IPS-20b (cell line): ENCODE measurements at regions not wholly inside any gene's neighbourhood (a gene's known extent, or its start where the extent isn't known, plus 50 kb on each side); places are given as distances from the start of the nearest gene placed in this dataset.

Source experiments
- H3K27ac ChIP-seq: one replicate; pipeline ENCODE4 v1.5.1; 2013; ENCODE audit warnings: low read length
- H3K27me3 ChIP-seq: 2 replicates; pipeline ENCODE4 v1.6.1; 2013; ENCODE audit warnings: mild to moderate bottlenecking, low read length, inconsistent platforms; ENCODE audit not compliant: insufficient read depth
- H3K36me3 ChIP-seq: 2 replicates; pipeline ENCODE4 v1.6.1; 2013; ENCODE audit warnings: low read depth, mild to moderate bottlenecking, inconsistent platforms, low read length, moderate library complexity; ENCODE audit not compliant: insufficient read depth
- H3K4me1 ChIP-seq: 2 replicates; pipeline ENCODE4 v1.6.1; 2013; ENCODE audit warnings: mild to moderate bottlenecking, control low read depth, inconsistent platforms, low read length, moderate library complexity; ENCODE audit not compliant: insufficient read depth
- H3K4me3 ChIP-seq: 2 replicates; pipeline ENCODE4 v1.5.1; 2013; ENCODE audit warnings: mild to moderate bottlenecking, low read length, inconsistent platforms
- H3K9ac ChIP-seq: 2 replicates; pipeline ENCODE4 v1.6.1; 2013; ENCODE audit warnings: low read depth, mild to moderate bottlenecking, inconsistent platforms, low read length, moderate library complexity
- H3K9me3 ChIP-seq: 2 replicates; pipeline ENCODE4 v1.6.1; 2013; ENCODE audit warnings: mild to moderate bottlenecking, low read depth, low read length, inconsistent platforms; ENCODE audit not compliant: insufficient read depth

DNA sequence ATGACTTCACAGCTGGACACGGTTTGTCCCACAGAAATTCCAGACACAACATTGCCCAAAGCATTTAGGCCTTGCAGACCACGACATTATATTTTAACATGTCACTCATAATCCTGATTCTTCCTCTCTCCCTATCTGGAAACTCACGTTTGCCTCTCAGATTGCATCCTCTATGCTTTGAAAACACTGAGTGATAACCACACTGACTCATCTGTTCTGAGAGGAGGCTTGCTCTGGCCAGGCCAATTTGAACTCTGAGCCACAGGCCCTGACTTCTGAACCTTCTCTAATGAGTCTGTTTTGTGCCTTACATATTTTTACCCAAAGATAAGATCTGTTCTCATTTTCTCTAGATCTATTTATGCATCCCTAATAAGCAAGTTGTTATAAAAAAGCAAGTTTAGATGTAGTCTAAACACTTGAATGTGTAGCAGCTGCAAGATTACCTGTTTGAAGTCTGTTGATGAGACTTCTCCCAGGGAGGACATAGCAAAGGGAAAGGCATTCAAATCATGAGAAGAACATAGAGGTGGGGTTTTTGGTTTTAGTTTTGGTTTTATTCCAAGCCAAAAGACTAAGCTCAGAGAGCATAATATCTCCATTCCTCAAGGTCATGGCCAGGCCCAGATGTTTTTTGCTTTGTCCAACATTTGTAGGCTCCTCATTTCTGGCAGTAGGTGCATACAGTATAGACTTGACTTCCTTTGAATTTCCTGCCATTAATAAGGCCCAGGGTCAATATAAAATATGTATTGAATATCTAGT lies 234.4 kb upstream of the LRTM1 start:
- Histone ChIP-seq H3K9me3 (no peaks in the 10 kb centered on the region), H3K9ac (no peak overlapping the region), H3K4me3 (no peak overlapping the region), H3K4me1 (no peaks in the 10 kb centered on the region), H3K36me3 (no peaks in the 10 kb centered on the region), H3K27me3 (no peaks in the 10 kb centered on the region), H3K27ac (no peak overlapping the region)

DNA sequence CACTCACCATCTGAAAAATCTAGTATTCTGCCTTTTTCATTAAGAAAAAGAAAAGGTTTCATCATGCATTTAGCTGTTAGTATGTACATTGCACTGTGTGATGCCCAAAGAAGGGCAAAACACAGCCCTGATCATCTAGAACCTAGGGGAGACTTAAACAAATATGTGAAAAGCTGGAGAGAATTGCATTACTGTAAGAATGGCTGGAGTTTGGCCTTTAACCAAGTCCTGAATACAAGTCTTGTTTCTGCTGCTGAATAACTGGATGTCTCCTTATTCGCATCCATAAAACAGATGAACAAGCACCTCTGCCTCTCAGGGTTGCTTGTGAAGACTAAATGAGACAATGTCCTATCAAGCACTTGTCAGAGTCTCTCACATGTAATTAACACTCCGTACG lies 233.4 kb upstream of the LRTM1 start:
- Histone ChIP-seq H3K4me1 (no peaks in the 10 kb centered on the region), H3K27me3 (no peaks in the 10 kb centered on the region), H3K27ac (no peak overlapping the region), H3K9ac (no peak overlapping the region), H3K36me3 (no peaks in the 10 kb centered on the region), H3K9me3 (no peaks in the 10 kb centered on the region), H3K4me3 (no peak overlapping the region)

DNA sequence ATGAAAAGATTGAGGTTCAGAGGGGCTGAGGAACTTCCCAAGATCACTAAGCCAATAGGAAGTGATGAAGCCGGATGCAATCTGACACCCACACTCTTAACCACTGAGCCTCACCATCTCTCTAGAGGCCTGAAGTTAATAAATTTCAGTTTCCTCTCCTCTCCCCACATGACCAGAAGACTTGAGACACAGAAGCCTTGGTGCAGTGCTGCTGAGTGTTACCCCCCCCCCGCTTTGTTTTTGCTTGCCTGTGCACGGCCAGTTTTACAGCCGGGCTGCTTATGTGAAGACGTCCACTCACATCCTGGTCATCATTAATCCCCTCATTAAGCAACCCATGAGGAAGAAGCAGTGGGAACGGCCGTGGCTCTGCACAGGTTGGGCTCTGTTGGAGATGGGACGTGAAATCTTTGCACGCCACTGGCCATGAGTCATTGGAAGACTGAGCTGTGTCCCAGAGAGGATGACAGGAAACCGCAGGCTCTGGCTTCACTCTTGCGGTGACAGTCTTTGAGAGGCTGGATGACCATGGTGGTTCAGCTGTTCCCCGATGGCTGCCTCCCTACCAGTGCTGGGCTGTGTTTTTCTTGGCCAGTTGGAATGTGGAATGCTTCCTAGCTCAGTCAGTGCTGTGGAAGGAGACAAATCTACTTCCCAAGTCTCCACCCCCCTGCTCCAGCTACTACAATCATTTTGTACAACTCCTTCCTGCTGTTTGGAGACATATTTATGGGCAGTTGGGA lies 232.6 kb upstream of the LRTM1 start:
- Histone ChIP-seq H3K27me3 (no peaks in the 10 kb centered on the region), H3K4me1 (no peaks in the 10 kb centered on the region), H3K9ac (no peak overlapping the region), H3K4me3 (no peak overlapping the region), H3K9me3 (no peaks in the 10 kb centered on the region), H3K27ac (no peak overlapping the region), H3K36me3 (no peaks in the 10 kb centered on the region)

DNA sequence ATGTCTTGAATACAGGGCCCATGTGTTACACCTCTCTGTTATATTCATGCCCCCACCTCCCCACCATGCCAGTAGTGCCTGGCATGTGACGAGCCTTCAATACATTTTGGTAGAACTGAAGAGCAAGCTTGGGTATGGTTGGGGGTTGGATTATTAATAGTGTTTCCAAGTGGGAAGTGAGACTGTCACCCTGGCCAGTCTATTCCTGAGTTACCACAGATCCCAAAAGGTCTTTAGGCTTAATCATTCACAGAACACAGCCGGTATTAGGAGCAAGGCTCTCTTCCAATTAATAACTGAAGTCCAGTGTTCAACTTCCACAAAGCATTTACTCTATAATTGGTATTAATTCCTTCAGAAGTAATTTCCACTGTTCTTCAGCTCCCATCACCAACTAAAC lies 231.9 kb upstream of the LRTM1 start:
- H3K27me3 ChIP-seq = no peaks in the 10 kb centered on the region
- H3K4me1 ChIP-seq = no peaks in the 10 kb centered on the region
- no peak overlapping the region for H3K27ac ChIP-seq
- H3K9ac ChIP-seq = no peak overlapping the region
- H3K9me3 ChIP-seq = no peaks in the 10 kb centered on the region
- H3K36me3 ChIP-seq = no peaks in the 10 kb centered on the region
- no peak overlapping the region for H3K4me3 ChIP-seq

DNA sequence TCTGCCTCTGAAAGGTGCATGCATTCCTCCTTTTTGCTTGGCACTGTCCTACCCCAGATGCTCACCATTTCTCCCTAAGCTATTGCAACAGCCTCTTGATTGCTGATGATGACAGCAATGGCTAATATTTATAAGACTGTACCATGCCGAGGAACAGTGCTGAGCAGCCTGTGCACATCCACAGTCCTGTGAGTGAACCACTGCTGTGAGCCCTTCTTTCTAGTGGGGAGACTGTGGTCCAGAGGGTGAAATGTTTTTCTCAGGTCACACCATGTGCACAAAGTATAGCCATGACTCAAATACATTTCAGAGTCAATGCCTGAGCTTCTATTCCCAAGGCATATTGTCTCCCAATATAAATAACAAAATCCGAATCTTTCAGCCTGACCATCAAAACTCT lies 231.2 kb upstream of the LRTM1 start:
- no peaks in the 10 kb centered on the region for H3K36me3 ChIP-seq
- no peak overlapping the region for H3K9ac ChIP-seq
- H3K27ac ChIP-seq = no peak overlapping the region
- no peaks in the 10 kb centered on the region for H3K9me3 ChIP-seq
- H3K27me3 ChIP-seq = no peaks in the 10 kb centered on the region
- no peaks in the 10 kb centered on the region for H3K4me1 ChIP-seq
- no peak overlapping the region for H3K4me3 ChIP-seq

DNA sequence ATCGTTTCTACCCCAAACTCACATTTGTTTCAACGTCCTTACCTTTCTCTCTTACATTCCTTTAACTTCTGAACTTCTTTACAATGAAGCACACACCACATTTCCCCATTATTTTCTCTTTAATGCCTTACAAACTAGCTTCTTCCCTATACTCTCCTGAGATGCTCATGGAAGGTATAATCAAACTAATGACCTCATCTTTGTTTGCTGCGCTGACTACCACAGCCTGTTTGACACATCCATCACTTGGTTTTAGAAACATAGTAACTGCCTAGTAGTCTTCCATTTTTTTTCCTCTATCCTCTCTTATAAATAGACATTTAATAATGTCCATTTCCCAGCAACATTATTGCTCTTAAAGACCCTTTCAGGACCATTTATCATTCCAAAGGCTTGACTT lies 230.5 kb upstream of the LRTM1 start:
- Histone ChIP-seq H3K9ac (no peak overlapping the region), H3K27ac (no peak overlapping the region), H3K36me3 (no peaks in the 10 kb centered on the region), H3K9me3 (no peaks in the 10 kb centered on the region), H3K4me3 (no peak overlapping the region), H3K4me1 (no peaks in the 10 kb centered on the region), H3K27me3 (no peaks in the 10 kb centered on the region)

DNA sequence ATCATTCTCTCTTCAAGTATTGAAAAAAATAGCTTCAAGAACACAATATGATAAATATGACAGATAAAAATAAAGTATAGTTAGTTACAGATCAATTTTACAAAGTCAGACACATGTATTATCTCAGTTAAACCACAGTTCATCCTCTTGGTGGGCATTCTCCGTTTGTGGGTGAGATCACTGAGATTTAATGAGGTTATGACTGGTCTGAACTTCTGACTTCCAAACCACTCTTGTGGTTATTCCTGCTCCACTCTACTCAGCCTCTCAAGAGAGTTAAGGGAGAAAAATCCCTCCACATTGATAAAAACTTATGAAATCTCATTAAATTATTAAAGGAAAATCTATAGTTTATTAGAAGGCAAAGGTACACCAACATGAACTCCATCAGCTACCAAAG lies 229.9 kb upstream of the LRTM1 start:
- Histone ChIP-seq H3K27me3 (no peaks in the 10 kb centered on the region), H3K9ac (no peak overlapping the region), H3K4me3 (no peak overlapping the region), H3K27ac (no peak overlapping the region), H3K36me3 (no peaks in the 10 kb centered on the region), H3K9me3 (no peaks in the 10 kb centered on the region), H3K4me1 (no peaks in the 10 kb centered on the region)

DNA sequence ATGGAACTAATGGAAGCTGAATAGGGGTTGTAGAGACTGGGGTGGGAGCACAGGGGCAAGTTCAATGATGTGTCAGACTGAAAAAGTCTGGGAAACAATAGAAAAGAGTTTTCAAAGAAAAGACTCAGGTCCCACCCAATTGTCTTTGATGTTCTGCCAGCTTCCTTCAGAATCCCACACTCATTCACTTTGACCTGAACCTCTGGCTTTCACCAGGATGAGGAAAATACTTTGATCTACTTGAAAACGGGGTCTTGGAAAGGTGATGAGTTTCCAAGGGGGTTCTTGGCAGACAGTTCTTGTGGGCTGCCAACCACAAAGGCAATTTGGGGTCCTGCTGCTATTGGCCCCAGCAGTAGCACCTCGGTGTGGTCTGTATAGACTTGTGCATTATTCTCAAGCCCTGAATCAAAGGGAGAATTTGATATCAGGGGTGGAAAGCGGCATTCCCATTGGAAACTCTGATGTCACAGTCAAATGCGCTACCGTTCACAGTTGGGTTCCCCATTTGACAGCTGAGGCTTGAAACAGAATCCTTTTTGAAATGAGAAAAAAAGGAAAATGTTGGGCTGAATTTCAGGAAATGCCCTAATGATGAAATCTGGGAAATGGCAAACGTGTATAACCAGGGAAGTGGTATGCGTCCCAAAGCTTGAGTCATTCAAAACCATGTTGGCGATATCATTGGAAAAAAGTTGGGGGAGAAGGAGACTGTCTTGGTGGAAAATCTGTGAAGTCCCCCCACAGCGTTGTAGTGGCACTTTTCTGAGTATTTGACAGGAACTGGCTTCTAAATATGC lies 229.2 kb upstream of the LRTM1 start:
- Histone ChIP-seq H3K4me1 (no peaks in the 10 kb centered on the region), H3K27me3 (no peaks in the 10 kb centered on the region), H3K36me3 (no peaks in the 10 kb centered on the region), H3K27ac (no peak overlapping the region), H3K4me3 (no peak overlapping the region), H3K9me3 (no peaks in the 10 kb centered on the region), H3K9ac (no peak overlapping the region)

DNA sequence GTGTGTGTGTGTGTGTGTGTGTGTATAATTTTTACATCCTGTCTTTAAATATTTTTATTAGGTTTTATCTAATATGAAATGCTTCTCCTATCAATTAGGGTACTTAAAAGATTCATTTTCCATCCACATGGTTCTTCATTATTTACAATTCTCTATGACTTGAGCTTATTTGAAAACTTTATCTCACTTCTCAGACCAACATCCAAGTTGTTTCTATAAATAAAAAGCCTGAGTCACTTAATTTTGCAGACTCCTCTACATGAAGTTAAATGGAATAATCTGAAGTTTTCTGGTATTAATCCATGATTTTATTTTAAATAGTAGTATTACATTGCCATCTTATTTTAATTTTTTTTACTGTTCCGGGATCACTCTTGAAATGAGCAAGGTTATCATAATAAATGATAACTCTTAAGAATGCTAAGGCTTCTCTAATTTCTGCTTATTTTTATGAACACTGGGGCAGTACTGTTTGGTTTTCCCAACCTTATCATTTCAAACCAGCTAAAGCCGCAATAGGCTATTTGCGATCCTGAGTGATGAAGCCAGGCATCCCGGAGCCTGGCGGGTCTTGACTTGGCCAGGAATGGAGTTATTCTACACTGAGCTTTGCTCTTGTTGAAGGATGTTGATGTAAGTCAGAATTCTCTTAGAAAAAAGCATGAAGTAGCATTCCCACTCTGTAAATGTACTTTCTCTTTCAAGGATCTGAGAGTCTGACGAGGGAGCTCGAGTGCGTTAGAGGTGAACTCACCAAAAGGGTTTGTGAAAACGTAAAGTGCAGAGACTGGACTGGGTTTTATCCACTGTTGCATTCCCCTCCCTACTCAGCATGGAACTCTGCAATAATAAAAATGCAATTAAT lies 220.2 kb upstream of the LRTM1 start:
- Histone ChIP-seq H3K4me1 (no peaks in the 10 kb centered on the region), H3K9ac (no peak overlapping the region), H3K27ac (no peak overlapping the region), H3K27me3 (no peaks in the 10 kb centered on the region), H3K4me3 (no peak overlapping the region), H3K9me3 (no peaks in the 10 kb centered on the region), H3K36me3 (no peaks in the 10 kb centered on the region)

DNA sequence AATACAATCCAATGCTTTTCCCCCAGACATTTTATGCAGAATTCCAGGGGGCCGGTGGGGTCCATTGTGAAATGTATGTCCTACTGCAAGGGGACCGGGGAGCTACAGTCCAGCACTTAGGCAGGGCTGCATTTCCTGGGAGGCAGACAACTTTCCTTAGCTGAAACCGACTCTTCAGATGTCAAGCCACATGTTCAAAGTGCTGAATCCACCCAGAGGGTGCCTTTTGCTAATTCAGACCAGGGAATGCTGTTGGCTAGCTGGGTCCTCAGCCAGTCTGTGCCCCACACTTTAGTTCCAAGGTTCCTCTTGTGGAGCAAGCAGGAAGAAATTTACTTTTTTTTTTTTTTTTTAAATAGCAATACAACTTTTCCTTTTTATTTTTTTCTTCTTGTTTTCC lies 219.5 kb upstream of the LRTM1 start:
- no peaks in the 10 kb centered on the region for H3K27me3 ChIP-seq
- H3K4me1 ChIP-seq = no peaks in the 10 kb centered on the region
- H3K27ac ChIP-seq = no peak overlapping the region
- H3K36me3 ChIP-seq = no peaks in the 10 kb centered on the region
- no peak overlapping the region for H3K4me3 ChIP-seq
- no peaks in the 10 kb centered on the region for H3K9me3 ChIP-seq
- no peak overlapping the region for H3K9ac ChIP-seq

DNA sequence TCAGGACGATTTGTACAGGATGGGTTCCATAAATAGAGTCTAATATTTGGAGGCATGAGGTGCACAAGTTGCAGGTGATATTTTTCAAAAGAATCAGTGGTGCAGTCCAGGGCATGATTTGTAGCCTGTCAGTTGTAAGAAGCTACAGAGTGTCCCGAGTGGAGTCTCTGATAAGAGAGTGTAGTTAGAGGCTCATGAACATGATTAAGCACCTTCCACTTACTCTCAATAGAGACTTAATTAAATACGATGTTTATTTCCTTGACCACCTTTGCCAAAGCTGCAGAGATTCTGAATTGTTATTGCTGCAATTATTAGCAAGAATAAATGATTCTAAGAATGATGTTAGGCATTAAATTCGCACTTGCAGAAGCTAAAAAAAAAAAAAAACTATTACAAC lies 218.4 kb upstream of the LRTM1 start:
- H3K9me3 ChIP-seq = no peaks in the 10 kb centered on the region
- no peak overlapping the region for H3K9ac ChIP-seq
- no peak overlapping the region for H3K27ac ChIP-seq
- H3K4me1 ChIP-seq = no peaks in the 10 kb centered on the region
- H3K4me3 ChIP-seq = no peak overlapping the region
- no peaks in the 10 kb centered on the region for H3K27me3 ChIP-seq
- no peaks in the 10 kb centered on the region for H3K36me3 ChIP-seq
